Epithelial cell of esophagus (primary cell): ENCODE measurements at regions not wholly inside any gene's neighbourhood (a gene's known extent, or its start where the extent isn't known, plus 50 kb on each side); places are given as distances from the start of the nearest gene placed in this dataset.

Source experiments
- DNase-seq: peaks from one replicate; pipeline ENCODE4 v3.0.0; 2010; ENCODE audit warnings: low read depth
- H3K4me3 ChIP-seq: 2 replicates; pipeline ENCODE4 v1.5.1; 2011; ENCODE audit warnings: mild to moderate bottlenecking, low read length, control low read depth
- TF ChIP-seq, protein P1 (sequence below): IDR thresholded peaks from 2 replicates; pipeline ENCODE4 v1.5.1; 2011; ENCODE audit warnings: low read depth, mild to moderate bottlenecking, low read length, control low read depth, inconsistent platforms; ENCODE audit not compliant: insufficient read depth; ENCODE audit errors: missing control alignments

DNA sequence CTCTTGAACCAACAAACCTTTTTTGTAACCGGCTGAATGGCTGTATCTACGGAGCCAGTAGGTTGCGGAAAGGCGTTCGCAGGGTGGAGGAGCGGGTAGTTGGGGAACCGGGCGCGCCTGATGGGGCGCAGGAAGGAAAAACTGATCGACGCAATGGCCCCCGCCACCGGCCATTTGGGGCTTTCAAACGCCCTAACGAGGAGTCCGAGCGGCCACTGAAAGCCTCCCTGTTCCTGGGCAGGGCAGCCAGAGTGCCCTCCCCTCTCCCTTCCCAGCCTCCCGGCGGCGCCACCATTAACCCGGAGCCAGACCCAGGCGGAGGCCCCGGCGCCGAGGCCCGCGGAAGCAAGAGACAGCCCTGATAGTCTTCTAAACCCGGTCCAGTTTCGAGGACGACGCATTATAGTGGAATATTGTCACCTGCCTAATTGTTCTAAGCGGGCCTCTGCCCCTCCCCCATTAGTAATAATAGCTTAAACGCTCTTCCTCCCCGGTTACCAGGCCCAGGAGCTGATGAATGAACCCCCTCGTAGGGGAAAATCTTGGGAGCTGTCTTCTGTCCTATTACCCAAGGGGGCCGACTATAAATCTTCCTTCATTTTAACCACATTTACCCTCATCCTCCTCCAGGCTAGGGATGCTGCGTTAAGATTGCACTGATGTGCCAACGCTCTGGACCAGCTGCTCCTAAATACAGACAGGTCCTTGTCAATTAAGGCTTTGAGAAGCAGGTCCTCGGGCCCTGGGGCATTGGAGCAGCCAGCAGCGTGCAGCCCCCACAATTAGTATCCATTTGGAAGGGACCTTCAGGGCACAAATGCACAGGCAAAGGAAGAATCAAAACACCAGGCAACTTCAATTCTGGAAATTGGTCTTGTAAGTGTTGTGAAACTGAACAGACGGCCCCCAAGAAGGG lies 61.6 kb upstream of the TMEM33 start:
- no peak overlapping the region for H3K4me3 ChIP-seq
- no peak for DNase-seq
- TF ChIP-seq, protein P1, sequence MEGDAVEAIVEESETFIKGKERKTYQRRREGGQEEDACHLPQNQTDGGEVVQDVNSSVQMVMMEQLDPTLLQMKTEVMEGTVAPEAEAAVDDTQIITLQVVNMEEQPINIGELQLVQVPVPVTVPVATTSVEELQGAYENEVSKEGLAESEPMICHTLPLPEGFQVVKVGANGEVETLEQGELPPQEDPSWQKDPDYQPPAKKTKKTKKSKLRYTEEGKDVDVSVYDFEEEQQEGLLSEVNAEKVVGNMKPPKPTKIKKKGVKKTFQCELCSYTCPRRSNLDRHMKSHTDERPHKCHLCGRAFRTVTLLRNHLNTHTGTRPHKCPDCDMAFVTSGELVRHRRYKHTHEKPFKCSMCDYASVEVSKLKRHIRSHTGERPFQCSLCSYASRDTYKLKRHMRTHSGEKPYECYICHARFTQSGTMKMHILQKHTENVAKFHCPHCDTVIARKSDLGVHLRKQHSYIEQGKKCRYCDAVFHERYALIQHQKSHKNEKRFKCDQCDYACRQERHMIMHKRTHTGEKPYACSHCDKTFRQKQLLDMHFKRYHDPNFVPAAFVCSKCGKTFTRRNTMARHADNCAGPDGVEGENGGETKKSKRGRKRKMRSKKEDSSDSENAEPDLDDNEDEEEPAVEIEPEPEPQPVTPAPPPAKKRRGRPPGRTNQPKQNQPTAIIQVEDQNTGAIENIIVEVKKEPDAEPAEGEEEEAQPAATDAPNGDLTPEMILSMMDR, result no peak

DNA sequence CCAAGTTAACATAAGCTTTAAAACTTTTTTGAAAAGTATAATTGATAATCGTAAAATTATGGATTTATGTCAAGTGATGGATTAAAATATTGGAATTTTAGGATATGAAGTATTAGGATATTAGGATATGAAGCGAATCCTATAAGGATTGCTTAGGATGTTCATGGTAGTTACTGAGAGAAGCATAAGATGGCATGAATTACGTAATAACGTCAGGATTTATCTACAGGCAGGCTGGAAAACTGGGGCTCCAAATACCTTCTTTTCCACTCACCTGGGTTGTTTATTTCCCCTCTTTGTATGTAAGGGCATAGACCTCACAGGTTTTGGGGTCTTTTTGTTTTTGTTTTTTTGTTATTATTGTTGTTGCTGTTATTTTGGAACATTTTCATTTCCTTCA lies 65.2 kb upstream of the TMEM33 start:
- H3K4me3 ChIP-seq, result no peak overlapping the region
- TF ChIP-seq, protein P1, result no peak
- DNase-seq, result no peak

DNA sequence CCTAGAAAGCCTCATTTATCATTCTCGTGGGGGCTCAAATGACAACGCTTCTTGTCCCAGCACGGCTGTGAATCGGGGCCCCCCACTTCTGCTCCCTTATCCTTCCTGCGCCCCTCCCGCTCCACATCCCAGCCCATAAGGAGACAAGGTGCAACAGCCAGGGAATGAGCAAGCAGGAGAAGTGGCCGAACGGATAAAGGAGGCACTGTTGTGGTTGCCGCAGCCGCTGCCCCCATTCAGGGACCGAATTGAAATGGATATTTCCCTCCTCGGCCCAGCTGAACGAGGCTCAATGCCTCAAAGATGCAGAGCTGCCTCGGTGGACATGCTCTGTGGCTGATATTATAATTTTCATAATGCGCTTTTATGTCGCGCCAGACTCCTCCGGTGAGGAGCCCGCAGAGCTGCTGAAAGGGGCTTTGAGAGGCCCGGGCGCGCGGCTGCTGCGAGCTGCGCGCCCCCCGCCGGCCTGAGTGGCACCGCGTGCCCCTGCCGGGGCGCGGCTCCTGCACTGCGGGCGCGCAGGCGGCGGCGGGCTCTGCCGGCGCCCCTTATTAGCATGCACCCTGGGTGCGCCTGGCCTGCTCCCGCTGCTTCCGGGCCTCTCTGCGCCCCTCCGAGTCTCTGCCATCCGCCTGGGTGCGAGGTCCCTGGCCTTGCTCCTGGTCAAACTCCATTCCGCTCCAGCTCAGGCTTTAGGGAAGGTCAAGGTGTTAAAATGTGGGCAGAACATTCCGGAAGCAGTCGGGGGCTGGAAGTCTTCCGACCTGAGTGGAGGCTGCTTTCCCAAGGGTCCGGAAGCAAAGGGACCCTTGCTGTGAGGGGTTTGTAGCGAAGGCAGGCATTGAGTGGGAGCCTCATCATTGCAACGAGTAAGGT lies 68.2 kb upstream of the TMEM33 start:
- TF ChIP-seq, protein P1, result no peak
- no peak overlapping the region for H3K4me3 ChIP-seq
- no peak for DNase-seq

DNA sequence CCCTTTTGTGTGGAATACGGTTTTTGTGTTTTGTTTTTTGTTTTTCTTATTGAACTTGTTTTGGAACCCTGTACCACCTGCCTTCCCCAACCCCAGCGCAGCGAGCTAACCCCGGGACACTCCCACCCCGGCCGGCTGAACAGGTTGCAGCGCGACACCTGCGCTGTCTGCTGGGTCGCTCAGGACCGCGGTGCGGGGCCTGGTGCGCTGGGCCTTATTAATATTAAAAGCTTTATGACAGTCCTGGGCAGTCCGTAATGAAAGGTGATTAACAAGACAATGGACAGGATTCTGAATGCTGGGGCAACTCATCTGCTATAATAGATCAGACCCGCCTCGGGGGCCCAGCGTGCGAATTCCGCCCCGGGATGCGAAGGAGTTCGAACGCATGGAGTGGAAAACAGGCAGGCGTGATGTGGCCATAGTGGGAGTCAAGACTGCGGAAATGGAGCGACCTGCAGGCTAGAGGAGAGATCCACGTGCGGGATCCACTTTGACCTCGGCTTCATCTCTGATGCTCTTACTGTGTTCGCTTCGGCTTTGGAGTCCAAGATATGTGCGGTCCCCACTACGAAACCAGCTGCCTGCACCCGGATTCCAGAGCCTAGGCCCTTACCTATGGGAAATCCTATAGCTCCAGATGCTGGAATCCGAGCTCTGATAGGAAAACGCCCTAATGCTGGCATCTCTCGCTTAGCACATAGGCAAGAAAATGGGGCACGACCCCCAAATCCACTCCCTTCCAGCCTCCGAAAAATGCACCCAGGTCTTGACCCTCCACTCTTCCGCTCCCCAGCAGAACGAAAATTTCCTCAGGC lies 69.0 kb upstream of the TMEM33 start:
- DNase-seq, result no peak
- no peak overlapping the region for H3K4me3 ChIP-seq
- TF ChIP-seq, protein P1, result no peak

DNA sequence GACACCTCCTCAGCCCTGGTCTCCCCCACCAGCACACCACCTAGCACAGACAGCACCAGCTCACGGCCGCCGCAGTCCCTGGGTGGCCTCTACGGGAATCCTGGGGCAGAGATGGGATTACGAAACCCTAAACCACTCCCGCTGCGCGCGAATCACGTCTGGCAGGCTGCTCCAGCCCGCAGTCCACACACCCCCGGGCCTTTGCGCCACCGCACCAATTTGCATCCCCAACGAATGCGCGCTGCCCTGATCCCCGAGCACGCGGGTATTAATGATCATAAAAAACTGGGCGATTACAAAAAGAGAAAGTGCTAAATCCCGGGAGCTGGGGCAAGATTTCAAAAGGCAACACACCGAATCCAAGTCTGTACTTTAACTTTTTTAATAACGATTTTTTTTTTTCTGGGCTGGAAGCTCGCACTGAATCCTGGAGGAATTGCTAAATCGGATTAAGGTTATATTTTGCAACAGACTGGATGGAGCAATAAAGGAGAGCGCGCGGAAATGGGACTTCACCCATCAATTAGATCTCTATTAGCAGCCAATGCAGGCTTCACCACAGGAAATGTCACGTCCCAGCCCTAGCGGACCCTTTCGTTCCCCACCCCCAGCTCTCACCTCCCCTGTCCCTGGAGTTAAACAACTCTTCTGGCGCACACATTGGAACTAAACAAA lies 69.8 kb upstream of the TMEM33 start:
- TF ChIP-seq, protein P1, result no peak
- no peak overlapping the region for H3K4me3 ChIP-seq
- peak; percentile 28 for DNase-seq

DNA sequence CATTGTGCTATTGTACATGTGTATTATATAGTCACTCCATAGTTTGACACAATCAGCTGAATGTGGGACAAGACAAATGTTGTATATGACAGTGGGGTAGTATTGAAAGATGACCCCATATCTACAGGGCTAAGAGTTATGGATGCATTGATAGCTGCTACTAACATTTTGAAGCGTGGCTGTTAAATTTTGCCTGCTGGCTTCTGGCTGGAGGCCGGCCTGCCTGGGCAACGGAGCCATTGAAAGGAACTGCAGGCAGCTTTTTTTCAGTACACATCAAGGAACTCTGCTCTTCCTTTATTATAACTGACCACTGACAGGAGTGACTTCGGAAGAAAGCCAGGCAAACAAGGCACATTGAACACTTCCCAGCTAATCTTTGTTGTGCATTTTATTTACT lies 76.1 kb upstream of the TMEM33 start:
- DNase-seq, result no peak
- TF ChIP-seq, protein P1, result no peak
- no peak overlapping the region for H3K4me3 ChIP-seq
